BLaER1 treated with 17β-estradiol and CSF1 and Interleukin-3, amounts not matched to agents 10 nM and 100 nM (cell line): ENCODE measurements at regions not wholly inside any gene's neighbourhood (a gene's known extent, or its start where the extent isn't known, plus 50 kb on each side); places are given as distances from the start of the nearest gene placed in this dataset.

Source experiments
- H3K27ac ChIP-seq, 11 experiments: shearing (Covaris generic); formaldehyde crosslinking; 2 replicates each; pipeline ENCODE4 v1.8.1; 2022
- H3K27me3 ChIP-seq, 11 experiments: shearing (Covaris generic); formaldehyde crosslinking; 2 replicates each; pipeline ENCODE4 v1.8.1; 2022
- H3K36me3 ChIP-seq, 11 experiments: shearing (Covaris generic); formaldehyde crosslinking; 2 replicates each; pipeline ENCODE4 v1.8.1; 2022
- H3K4me1 ChIP-seq, 10 experiments: shearing (Covaris generic); formaldehyde crosslinking; 2 replicates each; pipeline ENCODE4 v1.8.1; 2022
- H3K4me2 ChIP-seq, 11 experiments: shearing (Covaris generic); formaldehyde crosslinking; 2 replicates each; pipeline ENCODE4 v1.8.1; 2022
- H3K4me3 ChIP-seq, 10 experiments: shearing (Covaris generic); formaldehyde crosslinking; 2 replicates each; pipeline ENCODE4 v1.8.1; 2022
- H3K9ac ChIP-seq, 11 experiments: shearing (Covaris generic); formaldehyde crosslinking; 2 replicates each; pipeline ENCODE4 v1.8.1; 2022
- H3K9me3 ChIP-seq, 11 experiments: shearing (Covaris generic); formaldehyde crosslinking; replicated peaks in 1 of 11; 2 replicates each; pipeline ENCODE4 v1.8.1; 2022
- H4K20me1 ChIP-seq, 11 experiments: shearing (Covaris generic); formaldehyde crosslinking; 2 replicates each; pipeline ENCODE4 v1.8.1; 2022
- Cebpa-rat ChIP-seq, 11 experiments: shearing (Covaris generic); IDR thresholded peaks; 2 replicates each; pipeline ENCODE4 v1.8.1; 2022

- Histone ChIP-seq H3K27ac (no peak overlapping the region), H3K9ac (no peak overlapping the region), H3K36me3 (no peaks in the 10 kb centered on the region), H3K4me2 (no peak overlapping the region), H4K20me1 (no peaks in the 10 kb centered on the region), H3K4me1 (no peaks in the 10 kb centered on the region), H3K27me3 (no peaks in the 10 kb centered on the region), H3K4me3 (no peak overlapping the region), H3K9me3 (no peaks in the 10 kb centered on the region)
- no peak for TF ChIP-seq Cebpa-rat (IDR thresholded peaks at IDR 0.05)
Observed at GRCh38 chr21:14321042-14321441, 61.9 kb downstream of the HSPA13 start.

GRCh38 chr21:14319805-14320204 lies 63.1 kb downstream of the HSPA13 start:
- no peaks in the 10 kb centered on the region for H3K27me3 ChIP-seq

DNA sequence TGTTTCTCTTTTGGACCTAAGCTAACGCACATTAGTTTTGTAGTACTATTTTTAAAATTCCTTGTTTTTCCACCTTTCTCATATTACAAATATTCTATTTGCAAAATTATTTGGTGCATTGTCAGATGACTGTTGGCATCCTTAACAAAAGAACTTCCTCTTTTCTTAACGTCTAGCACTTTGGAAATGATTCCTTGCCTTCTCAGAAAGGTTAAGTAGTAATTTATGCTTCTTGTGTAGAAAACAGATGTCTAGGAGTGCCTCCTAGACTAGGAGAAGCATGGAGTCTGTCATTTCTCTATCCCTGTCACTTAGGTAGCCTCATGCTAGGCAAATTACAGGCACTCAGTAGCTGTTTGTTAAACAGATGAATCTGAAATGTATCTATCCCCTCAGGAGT lies 64.4 kb downstream of the HSPA13 start:
- Histone ChIP-seq H3K4me1 (no peaks in the 10 kb centered on the region), H3K27ac (no peak overlapping the region), H3K36me3 (no peaks in the 10 kb centered on the region), H3K9me3 (no peaks in the 10 kb centered on the region), H3K9ac (no peak overlapping the region), H4K20me1 (no peaks in the 10 kb centered on the region), H3K27me3 (no peaks in the 10 kb centered on the region), H3K4me3 (no peak overlapping the region), H3K4me2 (no peak overlapping the region)
- TF ChIP-seq Cebpa-rat (IDR thresholded peaks at IDR 0.05) = no peak

More at GRCh38 chr21:14319805-14320204, 63.1 kb downstream of the HSPA13 start:
- no peak overlapping the region for H3K27ac ChIP-seq
- no peak overlapping the region for H3K4me3 ChIP-seq
- no peak overlapping the region for H3K9ac ChIP-seq
- no peaks in the 10 kb centered on the region for H3K36me3 ChIP-seq
- no peaks in the 10 kb centered on the region for H4K20me1 ChIP-seq
- TF ChIP-seq Cebpa-rat (IDR thresholded peaks at IDR 0.05) = no peak
- no peak overlapping the region for H3K4me2 ChIP-seq
- H3K4me1 ChIP-seq = no peaks in the 10 kb centered on the region
- H3K9me3 ChIP-seq = no peaks in the 10 kb centered on the region

GRCh38 chr21:14317507-14317906 lies 65.4 kb downstream of the HSPA13 start:
- H3K9ac ChIP-seq = no peak overlapping the region
- no peak overlapping the region for H3K4me3 ChIP-seq
- H3K27ac ChIP-seq = no peak overlapping the region
- H3K27me3 ChIP-seq = no peaks in the 10 kb centered on the region
- H3K36me3 ChIP-seq = no peaks in the 10 kb centered on the region
- no peaks in the 10 kb centered on the region for H3K4me1 ChIP-seq
- H3K9me3 ChIP-seq = no peaks in the 10 kb centered on the region
- H3K4me2 ChIP-seq = no peak overlapping the region
- no peaks in the 10 kb centered on the region for H4K20me1 ChIP-seq
- TF ChIP-seq Cebpa-rat (IDR thresholded peaks at IDR 0.05) = peak in 1 of 11 experiments; percentile 26; a peak in 1 of 22 replicates

DNA sequence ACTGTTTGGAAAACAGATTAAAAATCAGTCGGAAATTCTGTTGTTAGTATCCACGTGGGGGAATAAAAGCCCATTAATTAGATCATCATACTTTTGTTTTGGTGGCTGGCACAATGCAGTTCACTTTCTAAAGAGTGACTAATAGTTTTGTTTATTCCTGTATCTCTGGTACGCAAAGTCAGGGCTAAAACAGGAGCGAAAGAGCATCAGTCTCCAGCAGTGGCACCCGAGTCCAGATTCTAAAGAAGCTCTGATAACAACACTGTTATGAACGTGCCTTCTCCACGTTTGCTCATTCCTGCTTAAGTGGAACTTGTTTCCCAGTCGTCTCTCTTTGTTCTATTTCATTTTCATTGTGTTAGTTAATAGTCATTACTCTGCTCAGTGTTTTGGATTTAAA lies 69.6 kb downstream of the HSPA13 start:
- H3K9ac ChIP-seq = no peak overlapping the region
- no peak for TF ChIP-seq Cebpa-rat (IDR thresholded peaks at IDR 0.05)
- H3K9me3 ChIP-seq = no peaks in the 10 kb centered on the region
- H3K27ac ChIP-seq = no peak overlapping the region
- H4K20me1 ChIP-seq = no peaks in the 10 kb centered on the region
- peaks cover 0 to 2% (median 0%) of the 10 kb centered on the region in 10 experiments; a peak in 2 of 20 replicates for H3K4me1 ChIP-seq
- H3K4me3 ChIP-seq = no peak overlapping the region
- H3K4me2 ChIP-seq = no peak overlapping the region
- H3K27me3 ChIP-seq = no peaks in the 10 kb centered on the region
- no peaks in the 10 kb centered on the region for H3K36me3 ChIP-seq

- Histone ChIP-seq H3K4me1 (peaks cover 0 to 5% (median 0%) of the 10 kb centered on the region in 10 experiments; a peak in 2 of 20 replicates), H3K4me2 (no peak overlapping the region), H3K27me3 (no peaks in the 10 kb centered on the region), H4K20me1 (no peaks in the 10 kb centered on the region), H3K36me3 (no peaks in the 10 kb centered on the region), H3K9ac (no peak overlapping the region), H3K4me3 (no peak overlapping the region), H3K27ac (no peak overlapping the region), H3K9me3 (no peaks in the 10 kb centered on the region)
- no peak for TF ChIP-seq Cebpa-rat (IDR thresholded peaks at IDR 0.05)
Observed at GRCh38 chr21:14312871-14313270, 70.1 kb downstream of the HSPA13 start.

- Histone ChIP-seq H3K27me3 (no peaks in the 10 kb centered on the region), H3K27ac (no peak overlapping the region), H4K20me1 (no peaks in the 10 kb centered on the region), H3K36me3 (no peaks in the 10 kb centered on the region), H3K9me3 (no peaks in the 10 kb centered on the region), H3K9ac (no peak overlapping the region), H3K4me1 (peaks cover 3 to 15% (median 9%) of the 10 kb centered on the region in 10 experiments; a peak in 18 of 20 replicates), H3K4me3 (no peak overlapping the region), H3K4me2 (no peak overlapping the region)
- no peak for TF ChIP-seq Cebpa-rat (IDR thresholded peaks at IDR 0.05)
Observed at GRCh38 chr21:14308234-14308633, 74.7 kb downstream of the HSPA13 start.

DNA sequence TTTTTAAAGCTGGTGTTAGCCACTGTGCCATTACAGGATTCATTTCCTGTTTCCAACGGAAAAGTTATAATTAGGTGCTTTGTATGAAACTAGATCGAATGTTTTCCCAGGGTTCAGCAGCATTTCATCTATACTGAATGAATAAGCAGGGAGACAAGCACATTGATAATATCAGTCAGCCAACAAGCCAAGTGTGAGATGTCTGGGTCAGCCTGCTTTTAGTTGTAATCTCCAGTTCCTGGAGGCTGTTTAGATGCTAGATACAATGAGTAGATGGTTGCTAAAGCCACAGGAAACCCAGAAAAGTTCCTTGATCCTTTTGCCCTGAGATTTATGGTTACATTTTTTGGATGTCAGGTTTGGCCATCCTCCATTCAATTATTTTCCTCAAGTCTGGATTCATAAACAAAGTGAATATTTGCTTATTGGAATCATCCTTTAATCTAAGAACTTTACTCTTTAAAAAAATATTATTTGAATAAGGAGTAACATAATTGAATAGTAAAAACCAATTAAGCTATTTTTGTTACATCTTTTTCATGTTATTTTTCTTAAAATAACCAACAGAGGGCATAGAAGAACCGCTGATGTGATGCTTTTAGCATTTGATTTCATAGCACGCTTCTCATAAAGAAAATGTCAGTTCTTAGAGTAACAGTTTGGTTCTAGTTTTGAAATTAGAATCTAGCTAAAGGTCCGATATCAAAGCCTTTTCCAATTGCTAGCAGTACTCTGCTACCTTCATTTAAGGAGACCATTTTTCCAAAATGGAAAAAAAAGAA lies 76.6 kb downstream of the HSPA13 start:
- Histone ChIP-seq H3K4me1 (peaks cover 3 to 15% (median 9%) of the 10 kb centered on the region in 10 experiments; a peak in 18 of 20 replicates), H3K36me3 (no peaks in the 10 kb centered on the region), H3K9ac (peak overlapping the region in 2 of 11 experiments; percentile 11 to 40; a peak in 2 of 22 replicates), H3K27ac (peak overlapping the region in 6 of 11 experiments; percentile 2 to 53 (median 8); a peak in 4 of 22 replicates), H4K20me1 (no peaks in the 10 kb centered on the region), H3K4me3 (no peak overlapping the region), H3K9me3 (no peaks in the 10 kb centered on the region), H3K27me3 (no peaks in the 10 kb centered on the region), H3K4me2 (peak overlapping the region; percentile 18 to 74 (median 41); a peak in 18 of 22 replicates)
- no peak for TF ChIP-seq Cebpa-rat (IDR thresholded peaks at IDR 0.05)

DNA sequence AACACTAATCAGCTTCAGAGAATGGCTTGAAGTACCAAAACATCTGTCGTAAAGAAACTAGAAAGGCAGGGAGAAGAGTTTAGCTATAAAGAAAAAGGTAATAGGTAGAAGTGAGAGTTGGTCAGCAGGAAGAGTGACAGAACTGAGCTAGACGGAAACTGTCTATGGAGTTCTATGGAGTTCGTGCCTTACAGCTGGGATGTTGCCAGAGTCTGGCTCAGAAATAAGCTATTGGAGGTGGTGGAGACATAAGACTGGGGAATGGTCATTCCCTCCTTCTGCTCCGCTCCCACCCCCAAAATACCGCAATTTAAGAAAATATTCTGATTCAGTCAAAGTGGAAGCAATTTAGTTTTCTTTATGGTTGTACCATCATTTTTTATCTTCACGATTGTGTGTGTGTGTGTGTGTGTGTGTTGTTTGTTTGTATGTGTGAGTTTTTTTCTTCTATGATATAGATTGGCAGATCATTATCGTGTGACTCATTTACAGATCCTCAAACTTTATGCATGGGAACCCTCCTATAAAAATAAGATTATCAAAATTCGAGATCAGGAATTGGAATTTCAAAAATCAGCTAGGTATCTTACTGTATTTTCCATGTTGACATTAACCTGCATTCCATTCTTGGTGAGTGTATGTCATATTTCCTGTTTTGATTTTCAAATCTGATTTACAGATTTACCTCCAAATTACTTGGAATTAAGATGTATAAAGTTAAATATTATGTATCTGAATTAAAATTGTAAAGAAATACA lies 79.0 kb downstream of the HSPA13 start:
- H3K4me1 ChIP-seq = peaks cover 3 to 15% (median 9%) of the 10 kb centered on the region in 10 experiments; a peak in 18 of 20 replicates
- H4K20me1 ChIP-seq = no peaks in the 10 kb centered on the region
- no peak overlapping the region for H3K9ac ChIP-seq
- H3K27ac ChIP-seq = no peak overlapping the region
- no peak overlapping the region for H3K4me3 ChIP-seq
- no peak overlapping the region for H3K4me2 ChIP-seq
- TF ChIP-seq Cebpa-rat (IDR thresholded peaks at IDR 0.05) = no peak
- H3K36me3 ChIP-seq = no peaks in the 10 kb centered on the region
- no peaks in the 10 kb centered on the region for H3K9me3 ChIP-seq
- H3K27me3 ChIP-seq = no peaks in the 10 kb centered on the region
